NCI-H146 treated with DMSO at 0.1 percent for 48 hours (cell line): ENCODE measurements at regions not wholly inside any gene's neighbourhood (a gene's known extent, or its start where the extent isn't known, plus 50 kb on each side); places are given as distances from the start of the nearest gene placed in this dataset.

ENCODE experiments used
- DNase-seq: peaks from one replicate; lab custom pipeline; 2025; ENCODE audit not compliant: unreplicated experiment; lab: John Stamatoyannopoulos, UW

DNA sequence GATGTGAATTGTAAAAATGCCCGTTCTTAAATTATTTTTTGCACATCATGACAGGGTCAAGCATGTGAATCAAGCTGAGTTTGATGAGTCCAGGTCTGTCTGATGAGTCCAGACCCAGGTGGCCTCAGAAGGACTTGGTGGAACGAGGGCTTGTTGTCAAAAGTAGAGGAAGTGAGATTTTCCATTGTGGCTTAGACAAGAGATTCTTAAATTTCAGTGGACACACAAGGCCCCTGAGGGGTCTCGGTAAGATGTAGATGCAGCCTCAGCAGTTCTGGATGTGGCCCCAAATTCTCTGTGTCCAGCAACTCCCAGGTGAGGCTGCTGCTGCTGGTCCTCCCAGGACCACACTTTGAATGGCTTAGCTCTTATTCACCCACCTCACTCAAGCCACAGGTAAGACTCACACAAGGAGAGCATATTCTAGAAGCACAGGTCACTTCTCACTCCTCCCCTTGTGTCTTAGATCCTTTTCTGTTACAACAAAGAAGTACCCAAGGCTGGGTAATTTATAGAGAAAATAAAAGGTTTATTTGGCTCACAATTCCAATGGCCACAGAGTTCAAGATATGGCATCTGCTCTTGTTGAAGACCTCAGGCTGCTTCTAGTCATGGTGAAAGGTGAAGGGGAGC lies 98.8 kb downstream of the GGTLC2 start:
- DNase-seq = no peak

DNA sequence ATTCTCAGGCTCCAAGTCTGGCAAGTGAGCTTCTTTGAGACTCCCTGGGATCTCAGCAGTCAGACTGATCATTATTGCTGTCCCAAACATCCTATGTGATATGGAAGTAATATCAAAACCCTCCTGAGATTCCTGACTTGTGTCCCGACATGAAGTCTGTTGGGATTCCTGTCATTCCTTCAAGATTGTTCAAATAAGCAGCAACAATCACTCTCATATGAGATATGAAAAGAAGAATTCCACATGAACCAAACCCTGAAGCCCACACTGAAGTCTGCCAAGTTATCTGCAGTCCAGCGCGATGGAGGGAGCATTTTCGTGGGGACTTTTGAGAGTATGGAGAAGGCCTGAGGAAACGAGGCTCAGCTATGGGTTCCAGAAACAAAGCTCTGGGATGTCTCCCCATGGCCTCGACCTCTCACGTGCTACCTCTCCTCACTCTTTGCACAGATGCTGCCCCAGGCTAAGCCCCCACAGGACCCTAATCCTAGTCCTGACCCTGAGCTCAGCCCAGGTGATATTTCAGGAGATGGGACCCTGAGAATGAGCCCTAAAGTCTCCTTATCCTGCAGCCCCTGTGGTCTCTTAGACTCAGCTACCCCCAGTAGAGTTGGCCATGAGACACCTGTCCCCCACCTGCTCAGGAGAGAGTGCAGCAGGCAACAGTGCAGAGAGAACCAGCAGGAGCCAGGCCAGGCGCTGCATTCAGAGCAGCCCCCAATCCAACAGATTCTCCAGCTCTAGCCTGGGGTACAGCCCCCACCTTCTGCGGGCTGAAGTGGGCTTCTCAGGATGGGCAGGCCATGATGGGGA lies 100.2 kb downstream of the GGTLC2 start:
- DNase-seq = no peak

- peak; percentile 17 for DNase-seq
Measured at GRCh38 chr22:22745225-22746060, 101.0 kb downstream of the GGTLC2 start.

- DNase-seq = no peak
Measured at GRCh38 chr22:22746061-22746962, 101.9 kb downstream of the GGTLC2 start.

GRCh38 chr22:22746963-22747933 lies 102.8 kb downstream of the GGTLC2 start:
- DNase-seq = no peak

DNA sequence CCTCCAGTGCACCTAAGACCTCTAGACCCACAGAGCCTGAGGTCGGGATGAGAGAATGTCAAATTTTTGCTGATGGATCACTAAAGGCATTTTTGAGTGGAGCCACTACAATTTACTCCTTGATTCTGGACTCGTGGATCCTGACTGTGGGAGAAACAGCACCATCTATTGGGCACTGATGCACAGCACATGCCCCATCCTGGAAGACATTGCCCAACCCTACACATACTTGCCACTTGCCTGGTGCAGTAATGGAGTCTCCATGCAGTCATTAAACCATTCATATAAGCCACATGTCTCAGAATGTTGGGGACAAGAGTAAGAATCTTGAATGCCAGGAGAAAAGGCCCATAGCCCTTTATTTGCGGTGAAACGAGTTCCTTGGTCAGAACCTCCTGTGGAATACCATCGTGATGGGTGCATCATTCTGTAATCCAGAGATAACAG lies 103.9 kb downstream of the GGTLC2 start:
- no peak for DNase-seq

DNA sequence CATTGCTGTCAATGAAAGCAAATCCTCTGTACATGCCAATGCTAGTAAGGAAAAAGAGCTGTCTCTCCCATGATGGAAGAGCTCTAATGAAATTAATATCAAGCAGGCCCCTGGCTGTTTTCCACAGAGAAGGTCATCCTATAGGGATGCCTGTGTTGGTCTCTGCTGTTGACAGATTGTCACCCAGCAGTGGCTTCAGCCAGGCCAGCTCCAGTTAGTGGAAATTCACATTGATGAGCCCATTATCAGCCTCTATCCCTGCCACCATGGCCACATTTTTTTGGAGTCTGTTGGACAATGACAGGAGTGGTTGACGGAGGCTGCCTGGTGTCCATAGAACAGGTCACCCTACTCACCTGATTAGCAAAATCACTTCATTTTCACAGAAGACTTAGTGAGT lies 104.3 kb downstream of the GGTLC2 start:
- no peak for DNase-seq

GRCh38 chr22:22749167-22749758 lies 104.8 kb downstream of the GGTLC2 start:
- no peak for DNase-seq

- DNase-seq = no peak
Measured at GRCh38 chr22:22750335-22751042, 106.1 kb downstream of the GGTLC2 start.

DNA sequence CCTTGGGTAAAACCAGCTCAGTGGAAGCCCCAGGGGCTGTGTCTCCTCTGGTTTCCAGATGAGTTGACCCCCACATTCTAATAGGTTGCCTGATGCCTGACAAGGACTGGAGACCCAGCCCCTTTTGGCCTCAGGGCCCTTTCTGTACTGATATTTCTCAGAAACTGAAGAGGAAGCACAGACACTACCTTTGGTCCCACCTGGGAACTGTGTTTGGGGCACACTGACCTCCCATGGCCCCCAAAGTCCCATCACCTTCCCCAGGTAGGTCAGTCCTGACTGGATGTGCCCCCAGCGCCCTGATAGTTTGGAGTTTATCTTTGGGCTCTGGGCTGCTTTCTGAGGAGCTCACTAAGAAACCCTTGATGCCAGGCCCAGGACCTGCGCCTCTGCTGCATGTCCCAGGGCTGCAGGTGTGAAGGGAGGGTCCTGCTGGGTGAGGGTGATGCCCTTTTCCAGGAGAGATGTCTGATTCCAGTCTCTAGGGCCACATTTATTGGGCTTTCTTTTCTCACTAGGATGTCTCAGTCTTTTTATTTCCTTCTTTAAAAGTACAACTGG lies 106.7 kb downstream of the GGTLC2 start:
- DNase-seq = no peak

DNA sequence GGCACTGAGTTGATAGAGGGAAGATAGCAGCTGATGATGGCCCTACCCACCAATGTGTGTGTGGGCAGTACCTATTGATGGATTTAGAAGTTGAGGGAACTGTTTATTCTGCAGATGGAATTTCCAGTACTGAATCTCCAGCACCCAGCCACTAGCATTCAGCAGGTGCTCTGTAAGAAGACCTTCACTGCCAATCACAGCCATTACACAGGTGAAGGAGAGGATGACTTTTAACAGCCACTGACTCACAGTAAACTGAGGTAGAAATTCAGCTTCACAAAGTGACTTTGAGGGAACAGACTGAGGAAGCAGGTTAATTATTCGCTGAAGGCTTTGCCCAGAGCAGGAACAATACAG lies 107.8 kb downstream of the GGTLC2 start:
- no peak for DNase-seq

DNA sequence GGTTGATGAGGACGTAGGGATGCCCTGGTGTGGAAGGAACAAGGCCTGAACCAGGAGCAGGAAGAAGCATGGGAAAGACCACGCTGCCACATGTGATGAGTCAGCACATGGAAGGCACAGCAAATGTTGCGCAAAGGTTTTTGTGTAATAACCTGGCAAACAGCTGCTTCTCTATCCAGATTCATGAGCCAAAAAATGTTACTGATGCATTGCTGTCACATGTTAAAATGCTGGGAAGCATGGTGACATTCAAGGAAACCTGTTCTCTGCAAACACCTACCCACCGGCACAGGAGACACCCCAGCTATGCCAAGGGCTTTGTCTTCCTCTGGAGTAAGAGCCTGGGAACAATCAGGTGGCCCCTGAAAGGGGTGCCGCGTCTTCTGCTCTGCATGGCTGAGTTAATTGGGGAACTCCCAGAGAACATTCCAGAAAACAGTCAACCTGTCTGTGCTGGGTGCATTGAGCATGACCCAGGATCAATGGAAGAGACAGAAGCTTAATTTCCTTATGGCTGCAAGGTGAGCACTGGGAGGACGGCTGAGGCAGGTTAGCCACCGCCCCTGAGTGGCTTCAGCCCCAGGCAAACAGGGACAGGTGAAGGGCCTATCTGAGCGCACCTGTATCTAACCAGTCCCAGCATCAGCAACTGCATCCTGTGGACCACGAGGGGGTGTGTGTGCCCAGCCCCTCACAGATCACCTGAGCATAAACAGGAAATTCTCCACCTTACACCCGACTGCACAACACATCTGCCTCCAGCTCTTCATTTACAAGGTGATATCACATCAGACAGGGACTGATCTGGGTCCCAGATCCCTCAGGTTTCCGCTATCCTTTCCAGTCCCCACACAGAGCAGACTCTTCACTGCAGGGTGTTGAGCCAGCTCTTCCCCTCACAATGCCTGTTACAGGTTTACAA lies 108.4 kb downstream of the GGTLC2 start:
- peak; percentile 60 for DNase-seq

- DNase-seq = peak; percentile 31
Measured at GRCh38 chr22:22753526-22754267, 109.3 kb downstream of the GGTLC2 start.

DNA sequence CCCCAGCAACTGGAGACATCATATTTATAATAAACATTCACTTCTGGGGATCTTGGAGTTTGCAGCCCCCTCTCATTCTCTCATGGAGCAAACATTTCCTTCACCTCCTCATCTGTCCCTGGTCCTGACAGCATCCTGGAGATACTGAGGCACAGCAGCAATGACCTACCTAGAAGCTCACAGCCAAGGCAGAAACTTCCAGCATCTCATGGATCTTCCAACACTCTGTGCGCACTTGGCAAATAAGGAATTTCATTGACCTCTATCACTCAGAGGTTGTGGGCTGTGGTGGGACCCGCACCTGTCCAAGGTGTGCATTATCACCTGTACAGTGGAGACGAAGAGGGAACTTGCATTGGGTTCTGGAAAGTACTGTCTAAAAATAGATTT lies 109.8 kb downstream of the GGTLC2 start:
- no peak for DNase-seq

- DNase-seq = no peak
Measured at GRCh38 chr22:22754961-22755777, 110.8 kb downstream of the GGTLC2 start.

DNA sequence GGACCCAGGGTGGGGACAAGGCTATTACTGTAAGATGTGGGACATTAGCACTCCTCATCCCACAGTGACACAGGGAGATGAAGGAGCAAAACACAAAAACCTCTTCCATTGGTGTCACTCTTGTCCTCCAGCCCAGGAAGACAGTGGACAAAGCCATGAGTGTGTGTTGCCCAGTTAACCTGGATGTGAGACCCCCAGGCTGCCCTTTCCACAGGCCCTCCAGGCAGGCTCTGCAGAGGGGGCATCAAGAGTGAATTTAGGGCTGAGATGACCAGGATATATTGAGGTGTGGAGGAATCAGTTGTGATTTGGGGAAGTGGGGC lies 111.3 kb downstream of the GGTLC2 start:
- DNase-seq = no peak
